EH (cell line): ENCODE measurements at regions not wholly inside any gene's neighbourhood (a gene's known extent, or its start where the extent isn't known, plus 50 kb on each side); places are given as distances from the start of the nearest gene placed in this dataset.
"Not testable (repeated sequence)": the region's sequence is repeated elsewhere in the genome, so short reads cannot be mapped to it uniquely, and the experiment has no call there.

Experiments
- DNase-seq: peaks from one replicate; pipeline ENCODE4 v3.0.0-alpha.2; 2015; ENCODE audit warnings: low read depth

DNA sequence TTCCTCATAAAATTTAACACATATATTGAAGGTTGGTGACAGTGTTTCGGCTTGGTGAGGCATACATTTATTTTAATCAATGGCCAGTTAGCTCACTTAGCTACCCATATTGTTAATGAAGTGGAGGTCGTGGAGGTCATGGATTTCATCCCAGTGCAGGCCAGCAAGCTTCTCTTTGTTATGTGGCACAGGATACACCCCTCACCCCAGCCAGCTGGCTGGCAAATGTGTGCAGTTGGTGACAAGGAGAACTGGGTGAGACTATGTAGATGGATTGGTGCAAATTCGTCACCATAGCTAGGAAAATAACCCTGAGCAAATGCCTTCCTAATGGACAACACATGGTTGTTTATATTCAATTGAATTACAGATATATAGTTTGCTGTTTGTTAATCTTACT is 50.5 kb upstream of the FOXP2 start:
- no peak for DNase-seq

DNA sequence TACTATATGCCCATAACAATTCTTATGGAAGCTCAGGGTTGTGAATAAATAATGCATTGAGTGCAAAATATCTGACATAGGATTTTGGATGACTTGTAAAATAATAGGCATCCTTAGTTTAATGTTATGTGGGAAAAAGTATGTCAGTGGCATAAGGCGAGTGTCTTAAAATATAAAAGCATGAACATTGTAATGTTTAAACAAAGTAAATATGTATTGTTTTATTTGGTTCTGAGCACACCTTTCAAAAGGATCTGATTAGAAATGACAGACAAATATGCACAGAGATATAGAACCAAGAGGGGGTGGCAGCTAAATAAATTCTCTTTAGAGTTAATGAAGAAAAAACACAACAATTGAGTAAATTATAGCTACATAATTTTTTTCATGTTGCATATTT is 51.3 kb upstream of the FOXP2 start:
- DNase-seq: no peak

DNA sequence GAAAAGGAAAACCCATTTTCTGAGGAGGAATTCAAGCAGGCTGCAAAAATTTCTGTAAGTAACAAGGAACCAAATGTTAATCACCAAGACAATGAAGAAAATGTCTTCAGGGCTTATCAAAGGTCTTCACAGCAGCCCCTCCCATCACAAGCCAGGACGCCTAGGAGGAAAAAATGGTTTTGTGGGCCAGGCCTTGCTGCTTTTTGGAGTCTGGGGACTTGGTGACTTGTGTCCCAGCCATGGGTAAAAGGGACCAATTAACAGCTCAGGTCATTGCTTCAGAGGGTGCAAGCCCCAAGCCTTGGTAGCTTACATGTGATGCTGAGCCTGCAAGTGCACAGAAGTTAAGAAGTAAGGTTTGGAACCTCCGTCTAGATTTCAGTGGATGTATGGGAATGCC is 55.7 kb upstream of the FOXP2 start:
- no peak for DNase-seq

DNA sequence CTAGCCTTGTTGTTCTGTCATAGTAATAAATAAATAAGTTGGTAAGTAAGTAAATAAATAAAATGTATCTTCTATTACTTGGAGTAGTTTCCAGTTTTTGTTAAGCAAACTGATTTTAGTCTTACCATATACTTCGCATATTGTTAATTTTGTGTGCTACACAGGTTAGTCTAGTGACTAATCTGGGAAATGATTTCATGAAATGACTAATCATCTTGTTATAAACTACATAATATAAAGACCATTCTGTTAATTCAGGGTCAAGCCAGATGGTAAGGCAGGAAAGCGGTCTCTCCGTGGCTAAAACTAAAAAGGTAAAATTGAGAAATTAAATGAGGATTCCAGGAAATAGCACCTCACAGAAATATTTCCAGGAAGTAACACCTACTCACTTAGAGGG is 58.5 kb upstream of the FOXP2 start:
- no peak for DNase-seq

DNA sequence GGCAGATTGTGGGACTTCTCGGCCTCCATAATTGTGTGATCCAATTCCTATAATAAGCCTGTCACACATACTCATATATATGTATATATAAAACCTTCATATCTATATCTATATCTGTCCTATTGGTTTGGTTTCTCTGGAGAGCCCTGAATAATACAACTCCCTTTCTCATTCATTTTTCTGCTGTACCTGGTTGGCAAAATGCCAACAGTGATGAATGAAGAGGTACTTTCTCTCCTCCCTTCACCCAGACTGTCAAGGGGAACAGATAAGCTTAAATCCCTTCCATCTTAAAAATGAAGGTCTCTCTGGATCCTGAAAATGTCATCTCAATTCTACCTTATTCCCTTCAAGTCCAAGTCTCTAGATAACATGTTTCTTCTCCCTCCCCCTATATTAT is 60.3 kb upstream of the FOXP2 start:
- DNase-seq: no peak

DNA sequence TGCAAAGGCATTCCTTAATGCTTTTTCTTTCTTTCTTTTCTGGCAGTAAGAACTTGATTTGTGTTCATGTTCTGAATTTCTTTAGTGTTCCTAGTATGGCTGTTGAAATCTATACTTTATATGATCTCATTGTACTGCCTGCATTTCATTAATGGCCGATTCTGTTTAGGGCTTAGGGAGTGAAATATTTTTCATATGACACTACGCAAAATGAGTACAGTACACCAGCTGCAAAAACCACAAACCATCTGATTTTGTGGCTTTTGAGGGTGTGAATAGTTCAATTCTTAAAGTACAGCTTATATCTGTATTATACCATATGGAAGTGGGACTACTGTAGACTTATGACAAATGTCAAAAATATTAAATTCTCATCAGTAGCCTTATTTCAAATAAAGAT is 69.1 kb upstream of the FOXP2 start:
- DNase-seq: no peak

DNA sequence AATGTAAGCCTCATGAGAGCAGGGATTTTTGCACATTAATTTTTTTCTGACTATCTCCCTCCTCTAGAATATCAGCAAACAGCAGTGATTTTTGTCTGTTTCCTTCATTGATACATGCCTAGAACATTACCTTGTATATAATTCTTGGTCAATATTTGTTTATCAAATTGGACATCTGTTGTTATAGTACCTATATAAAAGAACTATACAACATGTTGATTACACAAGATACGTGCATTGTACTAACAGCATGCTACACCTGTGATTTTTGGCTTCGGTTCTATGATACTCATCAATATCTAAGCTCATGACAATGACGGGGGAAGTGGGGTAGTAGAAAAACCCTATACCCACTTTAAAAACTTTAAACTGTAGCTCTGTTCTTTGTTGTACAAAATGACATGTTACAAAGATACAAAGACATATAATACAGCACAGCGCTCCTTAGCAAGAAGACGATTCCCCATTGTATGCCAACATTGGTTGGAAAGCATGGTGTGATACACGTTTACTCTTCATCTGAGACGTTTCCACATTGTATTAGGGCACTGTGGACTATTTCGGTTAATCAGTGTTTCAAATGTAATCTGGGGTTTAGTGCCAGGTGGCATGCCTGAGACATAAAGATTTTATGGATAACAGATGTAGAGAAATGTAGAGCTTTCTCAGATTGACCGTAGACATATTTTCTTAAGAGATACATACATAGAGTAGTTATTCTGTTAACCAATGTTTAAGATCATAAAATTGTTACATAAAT is 70.5 kb upstream of the FOXP2 start:
- no peak for DNase-seq

DNA sequence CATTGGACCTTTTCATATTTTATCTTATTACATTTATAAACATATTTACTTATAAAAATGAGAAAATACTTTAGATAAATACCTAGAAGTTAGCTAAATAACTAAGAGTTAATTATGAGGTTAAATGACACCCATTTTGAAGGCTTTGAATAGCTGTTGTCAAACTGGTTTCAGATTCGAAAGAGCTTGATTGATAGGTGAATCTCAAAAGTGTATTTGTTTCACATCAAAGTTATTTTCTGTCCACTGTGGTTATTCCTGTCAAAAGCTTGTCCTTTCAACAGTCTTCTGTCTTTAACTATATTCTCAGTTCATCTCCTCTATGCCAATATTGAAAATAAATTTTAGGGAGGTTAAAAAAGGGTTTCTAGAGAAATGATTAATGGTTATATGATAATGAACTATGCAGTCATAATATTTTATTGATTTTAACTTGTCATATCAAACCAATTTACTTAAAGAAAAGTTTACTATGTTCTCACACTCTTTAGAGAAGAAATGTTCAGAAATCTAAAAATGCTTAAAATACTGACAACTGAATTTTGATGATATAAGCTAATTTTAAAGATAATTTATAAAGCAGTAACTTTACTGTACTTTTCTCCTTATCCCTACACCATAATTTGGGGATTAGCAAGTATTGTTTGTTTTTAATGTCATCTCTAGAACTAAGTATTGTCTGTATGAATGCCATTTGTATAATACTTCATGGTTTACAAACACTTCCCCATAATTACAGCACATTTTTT is 72.0 kb upstream of the FOXP2 start:
- no peak for DNase-seq

DNA sequence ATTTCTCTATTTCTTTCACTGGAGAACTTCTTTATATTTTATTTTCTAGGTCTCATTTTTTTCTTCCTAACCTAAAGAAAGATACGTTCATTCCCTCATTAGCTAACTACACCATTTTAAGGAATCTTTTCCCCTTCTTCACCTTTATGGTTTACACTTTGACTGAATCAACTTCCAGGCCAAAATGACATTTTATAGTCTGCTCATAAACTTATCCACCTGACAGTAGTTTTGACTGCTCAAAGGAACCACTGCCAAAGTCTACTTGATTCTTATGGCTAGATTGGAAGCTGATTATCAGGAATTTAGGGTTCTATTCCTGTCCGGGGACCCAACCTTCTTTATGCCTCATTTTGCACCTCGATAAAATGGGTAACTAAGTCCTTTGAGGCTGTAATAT is 73.0 kb upstream of the FOXP2 start:
- no peak for DNase-seq

DNA sequence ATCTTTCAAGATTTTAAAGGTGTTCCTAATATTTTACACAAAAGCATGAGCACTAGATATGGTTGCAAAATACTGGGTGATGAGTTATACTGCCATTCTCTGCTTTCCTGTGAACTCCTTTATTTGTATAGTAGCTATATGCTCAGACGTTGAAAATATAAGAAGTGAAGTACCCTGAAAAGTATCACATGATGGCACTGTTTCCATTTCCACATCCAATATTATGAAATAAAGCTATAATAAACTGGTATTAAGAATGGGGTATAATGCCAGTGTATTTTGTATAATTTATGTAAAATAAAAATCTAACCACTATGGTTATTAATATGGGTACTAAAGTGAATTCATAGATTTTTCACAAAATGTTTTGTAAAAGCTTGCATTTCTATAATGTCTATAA is 79.6 kb upstream of the FOXP2 start:
- no peak for DNase-seq

DNA sequence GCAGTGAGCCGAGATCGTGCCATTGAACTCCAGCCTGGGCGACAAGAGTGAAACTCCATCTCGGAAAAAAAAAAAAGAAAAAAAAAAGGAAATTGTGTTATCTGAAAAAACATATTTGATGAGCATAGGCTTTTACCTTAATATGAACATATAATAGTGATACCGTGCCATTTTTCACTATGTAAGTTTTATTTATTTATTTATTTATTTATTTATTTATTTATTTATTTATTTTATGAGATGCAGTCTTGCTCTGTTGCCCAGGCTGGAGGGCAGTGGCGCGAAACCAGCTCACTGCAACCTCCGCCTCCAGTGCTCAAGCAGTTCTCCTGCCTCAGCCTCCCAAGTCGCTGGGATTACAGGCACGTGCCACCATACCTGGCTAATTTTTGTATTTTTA is 85.2 kb upstream of the FOXP2 start:
- DNase-seq: not testable (repeated sequence)

DNA sequence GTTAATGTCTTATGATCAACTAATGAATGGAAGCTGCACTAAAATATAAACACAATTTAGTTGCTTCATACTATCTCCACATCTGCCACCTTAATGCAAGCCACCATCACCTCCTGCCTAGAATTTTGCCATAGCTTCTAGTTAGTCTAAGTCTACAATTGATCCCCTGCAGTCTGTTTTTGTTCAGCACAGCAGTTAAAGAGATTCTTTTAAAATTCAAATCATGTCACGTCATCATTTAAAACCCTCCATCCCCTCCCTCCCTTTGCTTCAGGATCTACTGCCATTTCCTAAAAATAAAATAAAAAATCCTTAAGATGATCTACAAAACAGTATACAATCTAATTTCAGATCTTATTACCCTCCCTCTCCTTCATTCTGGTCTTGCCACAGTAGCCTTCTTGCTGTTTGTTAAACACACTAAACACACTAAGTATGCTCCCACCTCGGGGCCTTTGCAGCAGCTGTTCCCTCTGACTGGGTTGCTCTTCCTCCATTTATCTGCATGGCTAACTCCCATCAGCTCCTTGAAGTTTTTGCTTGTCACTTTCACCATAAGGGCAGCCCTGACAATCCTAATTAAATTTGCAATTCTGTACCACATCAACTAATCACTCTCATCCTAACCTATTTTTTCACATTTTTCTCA is 97.0 kb upstream of the FOXP2 start:
- DNase-seq: no peak

DNA sequence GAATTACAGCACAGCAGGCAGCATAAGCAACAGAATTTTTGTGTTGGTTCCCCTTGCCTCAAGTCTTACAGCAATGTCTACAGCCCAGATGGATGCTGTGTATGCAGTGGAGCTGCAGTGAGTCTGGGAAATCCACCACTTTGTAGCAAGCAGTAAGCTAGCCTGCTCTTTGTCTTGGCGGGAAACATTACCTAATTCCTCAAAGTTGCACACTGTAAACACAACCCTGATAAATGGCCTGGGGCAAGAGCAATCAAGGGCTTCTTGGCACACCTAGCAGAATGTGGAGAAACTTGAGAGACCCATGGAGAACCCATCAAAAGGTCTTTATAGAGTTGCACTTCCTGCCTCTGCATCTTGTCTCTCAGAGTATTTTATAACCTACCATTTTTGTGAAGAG is 102.0 kb upstream of the FOXP2 start:
- no peak for DNase-seq

DNA sequence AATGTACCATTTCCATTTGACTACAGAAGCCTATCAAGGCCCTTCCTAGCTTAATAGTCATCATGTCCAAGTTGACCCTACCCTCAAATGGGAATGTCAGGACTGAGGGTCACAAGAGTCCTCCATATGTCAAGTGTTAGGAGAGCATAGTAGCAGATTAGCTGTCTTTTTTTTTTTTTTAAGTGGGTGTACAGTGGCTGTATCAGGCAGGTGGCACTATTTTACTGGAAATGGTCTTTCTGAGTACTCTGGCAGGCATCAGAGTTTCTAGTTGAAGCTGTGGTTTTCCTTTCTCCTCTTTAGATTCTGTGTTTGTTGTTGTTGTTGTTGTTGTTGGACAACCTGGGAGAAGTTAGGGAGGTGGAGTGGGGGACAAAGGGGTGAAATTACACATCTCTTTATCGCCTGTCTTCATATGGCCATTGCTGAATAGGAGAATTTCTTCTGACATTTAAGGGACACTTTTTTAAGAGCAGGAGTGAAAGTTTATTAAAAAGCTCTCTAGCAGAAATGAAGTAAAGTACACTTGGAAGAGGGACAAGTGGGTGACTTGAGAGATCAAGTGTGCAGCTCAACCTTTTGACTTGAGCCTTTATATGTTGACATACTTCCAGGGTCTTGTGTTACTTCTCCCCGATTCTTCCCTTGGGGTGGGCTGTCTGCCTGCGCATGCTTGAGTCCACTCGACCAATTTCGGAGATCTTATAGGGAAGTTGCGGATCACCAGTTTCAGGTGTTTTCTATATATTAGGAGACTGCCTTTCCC is 104.1 kb upstream of the FOXP2 start:
- no peak for DNase-seq

DNA sequence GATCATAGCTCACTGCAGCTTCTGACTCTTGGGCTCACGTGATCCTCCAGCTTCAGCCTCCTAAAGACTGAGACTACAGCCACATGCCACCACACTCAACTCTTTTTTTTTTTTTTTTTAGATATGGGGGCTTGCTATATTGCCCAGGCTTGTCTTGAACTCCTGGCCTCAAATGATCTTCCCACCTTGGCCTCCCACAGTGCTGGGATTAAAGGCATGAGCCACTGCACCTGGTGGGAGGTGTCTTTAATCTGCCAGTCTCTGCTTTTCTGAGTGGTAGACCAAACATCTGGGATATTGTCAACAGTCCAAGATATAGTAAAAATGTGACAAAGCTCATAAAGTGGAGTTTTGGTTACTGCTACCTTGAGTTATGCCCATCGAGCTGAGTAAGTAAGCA is 104.9 kb upstream of the FOXP2 start:
- no peak for DNase-seq

DNA sequence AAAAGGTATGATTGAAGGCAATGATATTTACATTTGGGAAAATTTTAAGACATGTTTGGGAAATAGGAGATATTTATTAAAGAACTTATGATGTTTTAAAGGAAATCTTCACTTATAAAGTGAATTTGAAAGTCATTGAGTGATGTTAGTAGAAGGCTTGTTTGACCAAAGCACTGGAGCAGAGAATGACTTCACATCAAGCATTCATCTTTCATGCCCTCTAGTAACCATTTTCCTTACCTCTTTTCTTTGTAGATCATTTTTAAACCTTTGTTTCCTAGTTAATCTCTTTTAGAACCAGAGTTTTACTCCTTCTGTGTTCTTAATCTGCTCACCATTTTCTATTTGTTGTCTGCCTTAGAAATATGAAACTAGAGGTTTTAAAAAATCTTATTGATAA is 111.3 kb upstream of the FOXP2 start:
- DNase-seq: no peak

DNA sequence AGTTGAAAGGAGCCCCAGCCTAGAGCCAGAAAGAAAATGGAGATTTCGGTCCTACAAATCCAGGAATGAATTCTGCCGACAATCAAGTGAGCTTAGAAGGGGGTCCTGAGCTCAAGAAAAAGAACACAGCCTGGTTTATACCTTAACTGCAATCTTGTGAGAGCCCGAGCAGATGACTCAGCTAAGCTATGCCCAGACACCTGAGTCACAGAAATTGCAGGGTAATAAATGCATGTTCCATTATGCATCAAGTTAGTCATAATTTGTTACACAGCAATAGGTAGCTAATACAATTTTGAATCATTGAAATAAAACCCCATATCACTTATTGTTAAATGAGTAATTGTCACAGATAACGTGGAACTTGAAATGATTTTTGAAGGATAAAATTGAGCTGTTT is 111.8 kb upstream of the FOXP2 start:
- no peak for DNase-seq

DNA sequence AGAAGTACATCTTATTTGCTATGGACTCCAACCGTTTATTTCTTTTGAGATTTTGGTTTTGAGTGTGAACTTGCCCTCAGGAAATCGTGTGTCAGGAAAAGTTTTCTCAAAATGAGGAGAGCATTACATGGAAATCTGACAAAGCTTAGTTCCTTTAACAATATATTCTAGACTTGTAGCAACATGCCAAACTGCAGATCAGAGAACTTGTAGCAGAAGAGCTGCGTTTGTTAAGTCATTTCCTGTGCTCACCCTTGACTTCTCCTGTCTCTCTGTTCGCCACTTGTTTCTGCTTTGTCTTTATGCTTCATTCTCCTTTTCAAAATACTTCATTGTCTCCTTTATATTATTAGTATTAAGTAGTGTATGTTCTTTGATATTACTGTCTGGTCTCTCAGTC is 116.6 kb upstream of the FOXP2 start:
- DNase-seq: no peak

DNA sequence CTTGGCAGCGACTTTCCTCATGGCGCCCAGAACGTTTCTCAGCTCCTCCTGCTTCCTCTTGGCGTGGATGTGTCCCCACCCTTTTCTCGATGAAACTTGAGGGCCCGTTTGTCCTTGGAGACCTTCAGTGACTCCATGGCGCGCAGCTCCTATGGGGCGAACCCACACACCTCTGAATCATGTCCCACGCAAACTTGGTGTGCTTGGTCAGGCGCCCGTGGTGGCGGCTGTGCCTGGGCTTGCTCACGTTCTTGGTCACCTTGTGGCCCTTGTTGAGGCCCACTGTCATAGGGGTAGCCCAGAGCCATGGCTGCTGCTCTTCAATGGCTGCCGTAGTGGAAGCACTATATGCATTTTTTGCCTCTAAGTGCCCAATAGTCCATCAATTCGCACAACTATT is 117.5 kb upstream of the FOXP2 start:
- DNase-seq: no peak

DNA sequence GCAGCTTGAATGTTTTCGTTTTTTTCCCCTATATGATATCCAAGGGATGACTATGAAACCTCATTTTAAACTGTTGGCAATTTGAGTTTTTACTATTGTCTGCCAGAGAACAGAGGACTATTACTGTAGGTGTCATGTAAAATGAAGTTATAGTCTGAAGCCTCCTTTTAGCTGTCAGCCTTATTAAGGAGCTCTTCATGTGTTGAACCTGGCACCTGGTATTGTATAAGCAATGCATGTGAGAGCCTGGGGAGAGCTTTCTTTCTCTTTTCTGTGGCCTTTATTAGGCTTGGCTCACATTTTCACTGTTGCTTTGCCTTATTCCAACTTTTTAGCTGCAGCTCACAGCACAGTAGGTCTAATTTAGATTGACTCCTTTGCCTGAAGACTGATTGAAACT is 119.1 kb upstream of the FOXP2 start:
- DNase-seq: no peak

DNA sequence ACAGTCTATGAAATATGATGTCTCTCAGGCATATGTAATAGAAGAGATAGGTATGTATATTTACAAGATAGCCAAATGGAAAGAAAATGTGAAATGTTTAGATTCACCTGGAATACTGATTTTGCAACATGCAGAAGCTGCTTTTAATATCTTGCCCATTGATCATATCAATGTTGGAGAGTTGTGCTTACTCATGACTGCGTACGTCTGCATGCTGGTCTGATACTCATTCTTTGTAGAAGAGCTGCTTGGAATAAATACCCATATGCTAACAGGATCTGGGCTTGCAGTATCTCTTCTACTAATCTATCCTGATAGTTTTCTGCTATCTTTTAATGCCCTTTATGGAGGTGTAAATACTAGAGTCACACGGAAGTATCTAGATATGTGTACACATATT is 120.6 kb upstream of the FOXP2 start:
- DNase-seq: no peak

DNA sequence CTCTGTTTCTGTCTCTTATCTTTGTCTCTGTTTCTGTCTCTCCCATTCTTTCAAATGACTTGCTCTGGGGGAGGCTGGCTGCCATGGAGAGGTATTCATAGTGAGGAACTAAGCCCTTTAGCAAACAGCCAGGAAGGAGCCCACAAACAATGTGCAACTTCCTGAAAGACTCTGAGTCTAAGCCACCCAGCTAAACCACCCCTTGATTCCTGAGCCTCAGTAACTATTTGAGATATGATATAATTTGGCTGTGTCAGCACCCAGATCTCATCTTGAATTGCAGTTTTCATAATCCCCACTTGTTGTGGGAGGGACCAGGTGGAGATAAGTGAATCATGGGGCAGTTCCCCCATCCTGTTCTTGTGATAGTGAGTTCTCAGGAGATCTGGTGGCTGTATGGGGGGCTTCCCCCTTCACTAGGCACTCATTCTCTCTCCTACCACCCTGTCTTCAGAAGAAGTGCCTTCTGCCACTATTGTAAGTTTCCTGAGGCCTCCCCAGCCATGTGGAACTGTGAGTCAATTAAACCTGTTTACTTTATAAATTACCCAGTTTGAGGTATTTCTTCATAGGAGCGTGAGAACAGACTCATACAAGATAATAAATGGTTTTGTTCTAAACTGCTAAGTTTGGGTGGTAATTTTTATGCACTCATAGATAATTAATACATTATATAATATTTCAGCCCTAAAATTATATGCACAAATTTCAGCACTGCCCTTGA is 121.2 kb upstream of the FOXP2 start:
- DNase-seq: no peak
